ENCODE measurements at regions not wholly inside any gene's neighbourhood (a gene's known extent, or its start where the extent isn't known, plus 50 kb on each side); places are given as distances from the start of the nearest gene placed in this dataset.

- Histone ChIP-seq H3K36me3 (no peaks in the 10 kb centered on the region), H3K4me3 (no peak overlapping the region), H3K4me1 (no peaks in the 10 kb centered on the region), H3K9me3 (no peaks in the 10 kb centered on the region), H3K27me3 (ENCODE audit: low read depth) (no peaks in the 10 kb centered on the region), H3K27ac (no peak overlapping the region)
- intact Hi-C loops (cut with DNase I): no loop called here
- TF ChIP-seq CTCF (IDR thresholded peaks at IDR 0.05): no peak
- ATAC-seq: no peak
- no peak for DNase-seq
Measured at GRCh38 chr3:159637883-159638542, 350.6 kb upstream of the IL12A start.

- no peak overlapping the region for H3K27ac ChIP-seq
- TF ChIP-seq CTCF (IDR thresholded peaks at IDR 0.05): no peak
- H3K4me3 ChIP-seq: no peak overlapping the region
- no peaks in the 10 kb centered on the region for H3K27me3 ChIP-seq (ENCODE audit: low read depth)
- no peak for ATAC-seq
- intact Hi-C loops (cut with DNase I): no loop called here
- H3K4me1 ChIP-seq: no peaks in the 10 kb centered on the region
- DNase-seq: no peak
- no peaks in the 10 kb centered on the region for H3K36me3 ChIP-seq
- no peaks in the 10 kb centered on the region for H3K9me3 ChIP-seq
Measured at GRCh38 chr3:159640225-159640624, 348.4 kb upstream of the IL12A start.

GRCh38 chr3:159643406-159643805 is 345.2 kb upstream of the IL12A start:
- no peak overlapping the region for H3K4me3 ChIP-seq
- no peaks in the 10 kb centered on the region for H3K27me3 ChIP-seq (ENCODE audit: low read depth)
- TF ChIP-seq CTCF (IDR thresholded peaks at IDR 0.05): no peak
- no peaks in the 10 kb centered on the region for H3K4me1 ChIP-seq
- ATAC-seq (no peak), DNase-seq (no peak)
- H3K9me3 ChIP-seq: no peaks in the 10 kb centered on the region
- no peak overlapping the region for H3K27ac ChIP-seq
- intact Hi-C loops (cut with DNase I): no loop called here
- H3K36me3 ChIP-seq: no peaks in the 10 kb centered on the region

- no peak overlapping the region for H3K27ac ChIP-seq
Measured at GRCh38 chr3:159645874-159646273, 342.8 kb upstream of the IL12A start.

GRCh38 chr3:159649951-159650350 is 338.7 kb upstream of the IL12A start:
- no peaks in the 10 kb centered on the region for H3K27me3 ChIP-seq (ENCODE audit: low read depth)
- no peaks in the 10 kb centered on the region for H3K4me1 ChIP-seq
- H3K9me3 ChIP-seq: no peaks in the 10 kb centered on the region
- TF ChIP-seq CTCF (IDR thresholded peaks at IDR 0.05): no peak
- no peak overlapping the region for H3K4me3 ChIP-seq
- ATAC-seq: no peak
- DNase-seq: no peak
- no peaks in the 10 kb centered on the region for H3K36me3 ChIP-seq
- H3K27ac ChIP-seq: no peak overlapping the region
- intact Hi-C loops (cut with DNase I): no loop called here

More at GRCh38 chr3:159645874-159646273, 342.8 kb upstream of the IL12A start:
- Histone ChIP-seq H3K9me3 (no peaks in the 10 kb centered on the region), H3K27me3 (ENCODE audit: low read depth) (no peaks in the 10 kb centered on the region), H3K36me3 (no peaks in the 10 kb centered on the region), H3K4me3 (no peak overlapping the region), H3K4me1 (no peaks in the 10 kb centered on the region)
- ATAC-seq: no peak
- intact Hi-C loops (cut with DNase I): no loop called here
- DNase-seq: no peak
- no peak for TF ChIP-seq CTCF (IDR thresholded peaks at IDR 0.05)
